NCI-H2196 (cell line): ENCODE measurements at regions not wholly inside any gene's neighbourhood (a gene's known extent, or its start where the extent isn't known, plus 50 kb on each side); places are given as distances from the start of the nearest gene placed in this dataset.

Source experiments
- DNase-seq: peaks from one replicate; lab custom pipeline; 2025; ENCODE audit not compliant: unreplicated experiment; lab: John Stamatoyannopoulos, UW

DNA sequence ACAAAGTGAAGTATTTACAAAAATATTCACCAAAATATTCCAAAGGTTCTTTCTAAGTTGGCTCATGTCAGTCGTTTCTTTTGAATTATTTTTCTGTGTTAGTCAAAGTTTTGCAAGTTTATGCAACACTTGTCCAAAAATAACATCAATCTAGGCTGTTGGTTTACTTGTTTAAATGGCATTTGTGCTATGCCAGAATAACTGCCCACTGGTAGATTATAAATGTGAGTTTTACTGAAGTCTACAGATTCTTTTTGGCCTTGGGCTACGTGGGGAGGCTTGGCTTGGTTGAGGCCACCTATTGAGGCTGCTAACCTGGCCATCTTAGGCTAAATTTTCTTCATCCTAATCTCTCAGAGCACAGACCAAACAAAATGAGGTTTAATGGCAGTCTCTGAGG is 1091.9 kb upstream of the RAG2 start:
- DNase-seq, result no peak

DNA sequence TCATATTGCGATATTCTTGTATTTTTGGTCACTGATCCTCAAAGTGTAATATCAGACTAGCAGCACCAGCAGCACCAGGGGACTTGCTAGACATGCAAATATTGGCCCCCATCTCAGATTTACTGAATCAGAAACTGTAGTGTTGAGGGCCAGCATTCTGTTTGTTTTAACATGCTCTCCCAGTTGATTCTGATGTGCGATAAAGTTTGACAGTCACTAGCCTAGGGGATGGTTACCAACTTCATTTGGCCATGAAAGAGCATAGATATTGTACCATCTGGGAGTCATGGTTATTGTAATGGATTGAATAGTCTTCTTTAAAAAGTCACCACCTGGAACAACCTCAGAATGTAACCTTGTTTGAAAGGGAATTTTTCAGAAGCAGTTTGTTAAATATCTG is 1090.4 kb upstream of the RAG2 start:
- no peak for DNase-seq

DNA sequence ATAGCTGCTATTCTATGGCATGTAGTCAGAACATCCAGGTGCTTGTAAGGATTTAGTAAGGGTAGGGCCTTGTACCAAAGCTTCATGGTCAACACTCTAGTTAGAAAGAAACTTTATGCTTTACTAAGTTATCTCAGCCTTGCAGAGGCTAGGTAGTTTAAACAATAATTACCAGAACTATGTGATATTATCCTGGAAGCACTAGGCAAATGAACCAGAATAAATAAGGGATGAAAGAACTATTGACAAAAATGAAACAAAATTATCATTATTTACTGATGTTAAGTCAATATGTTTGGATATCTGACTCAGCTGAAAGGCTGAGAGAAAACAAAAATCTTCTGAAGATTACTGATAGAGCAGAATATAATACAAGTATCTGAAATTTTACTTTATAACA is 1089.1 kb upstream of the RAG2 start:
- DNase-seq, result no peak

GRCh38 chr11:37671321-37671720 is 1073.3 kb upstream of the RAG2 start:
- no peak for DNase-seq

- DNase-seq, result no peak
These were observed 1068.9 kb upstream of the RAG2 start for GRCh38 chr11:37666960-37667359.

GRCh38 chr11:37657645-37658044 is 1059.6 kb upstream of the RAG2 start:
- no peak for DNase-seq

DNA sequence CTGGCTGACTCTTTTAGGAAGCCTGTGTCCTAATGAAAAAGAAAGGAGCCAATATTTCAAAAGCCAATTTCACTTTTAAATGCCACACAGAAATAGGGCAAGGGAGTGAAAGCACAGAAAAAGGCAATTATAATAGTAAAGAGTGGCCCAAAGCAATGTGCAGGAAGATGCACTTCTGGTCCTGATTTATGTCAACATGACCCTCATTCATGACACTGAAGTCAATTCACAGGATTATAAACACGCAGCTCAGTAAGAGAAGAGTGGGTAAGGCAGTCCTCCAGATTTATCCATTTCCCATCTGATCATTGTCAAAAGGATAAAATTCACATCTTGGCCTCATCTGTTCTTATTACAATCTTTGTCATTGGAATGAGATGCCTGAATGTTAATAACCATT is 1049.7 kb upstream of the RAG2 start:
- DNase-seq, result no peak

- no peak for DNase-seq
These were observed 1045.9 kb upstream of the RAG2 start for GRCh38 chr11:37643968-37644367.

- DNase-seq, result no peak
These were observed 1044.3 kb upstream of the RAG2 start for GRCh38 chr11:37642296-37642695.

DNA sequence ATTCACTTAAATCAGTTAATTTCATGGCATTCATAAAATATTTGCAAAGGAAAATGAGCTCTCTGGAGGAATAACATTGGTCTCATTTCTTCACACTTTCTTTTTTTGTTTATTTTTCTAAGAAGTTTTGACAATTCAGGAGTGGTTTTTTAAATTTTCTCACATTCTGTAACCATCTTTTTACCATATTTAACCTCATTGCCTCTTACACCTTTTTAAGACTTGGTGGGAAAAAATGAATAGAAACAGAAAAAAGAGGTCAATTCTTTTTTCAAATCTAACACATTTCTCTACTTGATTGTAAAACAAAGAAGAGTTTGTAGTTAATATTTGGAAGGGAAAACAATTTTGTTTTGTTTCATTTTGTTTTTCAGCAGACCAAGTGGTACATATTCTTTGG is 1034.7 kb upstream of the RAG2 start:
- no peak for DNase-seq

- no peak for DNase-seq
These were observed 1032.8 kb upstream of the RAG2 start for GRCh38 chr11:37630866-37631265.

- no peak for DNase-seq
These were observed 1025.7 kb upstream of the RAG2 start for GRCh38 chr11:37623778-37624177.

GRCh38 chr11:37621662-37622061 is 1023.6 kb upstream of the RAG2 start:
- no peak for DNase-seq

- DNase-seq, result no peak
These were observed 1018.3 kb upstream of the RAG2 start for GRCh38 chr11:37616291-37616690.

DNA sequence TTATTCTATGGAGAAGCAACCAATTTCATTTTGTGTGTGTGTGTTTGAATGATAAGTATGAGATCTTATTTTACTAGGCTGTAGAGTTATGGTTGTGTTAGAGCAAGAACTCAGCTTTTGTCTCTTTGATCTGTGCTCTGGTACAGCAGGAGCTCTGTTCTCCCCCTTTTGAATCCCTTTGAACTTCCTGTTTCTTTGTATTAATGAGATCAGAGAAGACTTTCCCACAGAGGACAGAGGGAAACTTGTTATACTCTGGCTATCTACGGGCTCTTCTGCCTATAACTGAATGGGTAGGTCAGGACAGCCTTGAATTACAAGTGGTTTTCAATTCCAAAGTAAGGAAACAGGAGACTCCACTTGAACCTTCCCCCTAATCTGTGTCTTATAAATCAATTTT is 1015.0 kb upstream of the RAG2 start:
- DNase-seq, result no peak

DNA sequence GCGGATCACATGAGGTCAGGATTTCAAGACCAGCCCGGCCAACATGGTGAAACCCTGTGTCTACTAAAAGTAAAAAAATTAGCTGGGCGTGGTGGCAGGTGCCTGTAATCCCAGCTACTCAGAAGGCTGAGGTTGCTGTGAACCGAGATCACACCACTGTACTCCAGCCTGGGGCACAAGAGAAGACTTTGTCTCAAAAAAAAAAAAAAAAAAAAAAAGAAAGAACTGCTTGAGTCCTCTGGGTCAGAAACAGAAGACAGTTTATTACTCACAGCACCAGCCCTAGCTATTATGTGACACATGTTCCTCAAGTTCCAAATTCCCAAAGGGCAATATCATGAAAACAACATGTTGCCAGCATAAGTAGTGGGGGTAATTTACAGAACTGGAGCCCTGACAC is 1014.1 kb upstream of the RAG2 start:
- no peak for DNase-seq

DNA sequence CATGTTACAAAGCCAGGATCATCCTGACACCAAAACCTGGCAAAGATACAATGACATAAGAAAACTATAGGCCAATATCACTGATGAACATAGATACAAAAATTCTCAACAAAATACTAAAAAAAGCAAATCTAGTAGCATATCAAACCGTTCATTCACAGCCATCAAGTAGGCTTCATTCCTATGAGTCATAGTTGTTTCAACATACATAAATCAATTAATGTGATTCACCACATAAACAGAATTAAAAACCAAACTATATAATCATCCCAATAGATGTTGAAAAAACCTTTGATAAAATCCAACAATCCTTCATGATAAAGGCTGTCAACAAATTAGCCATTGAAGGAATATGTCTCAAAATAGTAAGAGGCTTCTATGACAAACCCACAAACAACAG is 1007.2 kb upstream of the RAG2 start:
- DNase-seq, result no peak

DNA sequence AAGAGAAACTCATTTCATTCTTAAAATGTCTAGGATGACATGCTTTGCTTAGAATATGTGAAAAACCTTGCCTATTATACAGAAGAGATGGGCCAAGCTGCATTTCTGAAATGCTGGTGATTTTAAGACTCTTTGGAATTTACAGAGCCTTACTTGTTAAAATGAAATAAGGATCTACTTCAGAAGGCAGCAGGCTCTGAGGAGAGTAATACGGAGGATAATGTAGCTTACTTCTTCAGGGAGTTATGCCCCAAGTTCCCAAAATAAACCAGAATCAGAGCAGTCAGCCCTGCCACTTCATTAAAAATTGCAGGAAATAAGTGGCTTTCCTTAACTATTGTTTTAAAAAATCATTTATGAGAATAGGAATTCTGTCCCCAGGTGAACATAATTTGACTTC is 1000.3 kb upstream of the RAG2 start:
- DNase-seq, result no peak

GRCh38 chr11:37597776-37598175 is 999.7 kb upstream of the RAG2 start:
- DNase-seq, result no peak

- DNase-seq, result no peak
These were observed 997.8 kb upstream of the RAG2 start for GRCh38 chr11:37595845-37596244.

DNA sequence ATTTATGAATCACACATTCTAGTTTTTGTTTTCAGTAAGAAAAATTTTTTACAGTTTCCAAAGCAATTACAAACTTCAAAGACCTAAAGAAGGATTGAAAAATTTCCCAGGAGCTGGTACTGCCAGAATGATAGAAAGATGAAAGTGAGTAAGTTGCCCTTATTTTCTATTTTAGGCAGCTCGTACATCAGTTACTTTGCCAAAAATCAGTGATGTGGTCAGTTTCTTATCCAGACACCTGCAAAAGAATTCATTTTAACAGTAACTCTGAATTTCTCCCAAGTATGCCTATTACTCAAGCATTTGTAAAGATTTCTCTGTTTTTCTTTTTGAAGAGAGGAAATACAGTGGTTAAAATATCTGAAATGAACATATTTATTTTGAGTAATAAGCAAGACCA is 976.3 kb upstream of the RAG2 start:
- no peak for DNase-seq

GRCh38 chr11:37572491-37573171 is 974.6 kb upstream of the RAG2 start:
- DNase-seq, result no peak

GRCh38 chr11:37571246-37571645 is 973.2 kb upstream of the RAG2 start:
- no peak for DNase-seq

GRCh38 chr11:37560991-37561390 is 963.0 kb upstream of the RAG2 start:
- no peak for DNase-seq
